ENCODE measurements at regions not wholly inside any gene's neighbourhood (a gene's known extent, or its start where the extent isn't known, plus 50 kb on each side); places are given as distances from the start of the nearest gene placed in this dataset.

- Histone ChIP-seq H3K9ac (ENCODE audit: low read depth, low read length) (no peak overlapping the region), H3K4me3 (ENCODE audit: low read depth, low read length) (no peak overlapping the region), H3K27ac (ENCODE audit: low read depth, low read length) (no peak overlapping the region), H3K4me1 (ENCODE audit: control insufficient read depth, insufficient read depth, low read length) (peaks cover 21% of the 10 kb centered on the region), H3K9me3 (ENCODE audit: control insufficient read depth, insufficient read depth, low read length) (no peaks in the 10 kb centered on the region; the same call in 1 of the 2 replicates), H3K36me3 (ENCODE audit: control insufficient read depth, insufficient read depth, low read length) (no peaks in the 10 kb centered on the region), H3K27me3 (ENCODE audit: control insufficient read depth, insufficient read depth, low read length) (no peaks in the 10 kb centered on the region)
Observed at GRCh38 chr5:92780057-92780456, 801.0 kb downstream of the NR2F1-AS1 start.

GRCh38 chr5:92779536-92779935 lies 801.5 kb downstream of the NR2F1-AS1 start:
- H3K4me3 ChIP-seq (ENCODE audit: low read depth, low read length) = no peak overlapping the region
- peaks cover 21% of the 10 kb centered on the region for H3K4me1 ChIP-seq (ENCODE audit: control insufficient read depth, insufficient read depth, low read length)
- no peak overlapping the region for H3K27ac ChIP-seq (ENCODE audit: low read depth, low read length)
- no peak overlapping the region for H3K9ac ChIP-seq (ENCODE audit: low read depth, low read length)
- H3K36me3 ChIP-seq (ENCODE audit: control insufficient read depth, insufficient read depth, low read length) = no peaks in the 10 kb centered on the region
- H3K27me3 ChIP-seq (ENCODE audit: control insufficient read depth, insufficient read depth, low read length) = no peaks in the 10 kb centered on the region
- H3K9me3 ChIP-seq (ENCODE audit: control insufficient read depth, insufficient read depth, low read length) = no peaks in the 10 kb centered on the region; the same call in 1 of the 2 replicates

GRCh38 chr5:92778261-92778660 lies 802.8 kb downstream of the NR2F1-AS1 start:
- no peaks in the 10 kb centered on the region for H3K27me3 ChIP-seq (ENCODE audit: control insufficient read depth, insufficient read depth, low read length)
- H3K9ac ChIP-seq (ENCODE audit: low read depth, low read length) = no peak overlapping the region
- H3K4me3 ChIP-seq (ENCODE audit: low read depth, low read length) = no peak overlapping the region
- no peaks in the 10 kb centered on the region for H3K36me3 ChIP-seq (ENCODE audit: control insufficient read depth, insufficient read depth, low read length)
- H3K4me1 ChIP-seq (ENCODE audit: control insufficient read depth, insufficient read depth, low read length) = peaks cover 21% of the 10 kb centered on the region
- no peak overlapping the region for H3K27ac ChIP-seq (ENCODE audit: low read depth, low read length)
- no peaks in the 10 kb centered on the region for H3K9me3 ChIP-seq (ENCODE audit: control insufficient read depth, insufficient read depth, low read length)

GRCh38 chr5:92777421-92777820 lies 803.6 kb downstream of the NR2F1-AS1 start:
- H3K4me1 ChIP-seq (ENCODE audit: control insufficient read depth, insufficient read depth, low read length) = peaks cover 21% of the 10 kb centered on the region
- H3K4me3 ChIP-seq (ENCODE audit: low read depth, low read length) = no peak overlapping the region

GRCh38 chr5:92775711-92776615 lies 805.1 kb downstream of the NR2F1-AS1 start:
- no peak overlapping the region for H3K4me3 ChIP-seq (ENCODE audit: low read depth, low read length)
- no peaks in the 10 kb centered on the region for H3K27me3 ChIP-seq (ENCODE audit: control insufficient read depth, insufficient read depth, low read length)
- H3K4me1 ChIP-seq (ENCODE audit: control insufficient read depth, insufficient read depth, low read length) = peaks cover 21% of the 10 kb centered on the region
- peak overlapping the region; percentile 53 for H3K27ac ChIP-seq (ENCODE audit: low read depth, low read length)
- H3K9ac ChIP-seq (ENCODE audit: low read depth, low read length) = no peak overlapping the region
- no peaks in the 10 kb centered on the region for H3K9me3 ChIP-seq (ENCODE audit: control insufficient read depth, insufficient read depth, low read length)
- H3K36me3 ChIP-seq (ENCODE audit: control insufficient read depth, insufficient read depth, low read length) = no peaks in the 10 kb centered on the region

More at GRCh38 chr5:92777421-92777820, 803.6 kb downstream of the NR2F1-AS1 start:
- no peaks in the 10 kb centered on the region for H3K9me3 ChIP-seq (ENCODE audit: control insufficient read depth, insufficient read depth, low read length)
- no peak overlapping the region for H3K9ac ChIP-seq (ENCODE audit: low read depth, low read length)
- no peaks in the 10 kb centered on the region for H3K36me3 ChIP-seq (ENCODE audit: control insufficient read depth, insufficient read depth, low read length)
- H3K27me3 ChIP-seq (ENCODE audit: control insufficient read depth, insufficient read depth, low read length) = no peaks in the 10 kb centered on the region
- peak overlapping the region; percentile 40 for H3K27ac ChIP-seq (ENCODE audit: low read depth, low read length)

- no peak overlapping the region for H3K27ac ChIP-seq (ENCODE audit: low read depth, low read length)
- H3K36me3 ChIP-seq (ENCODE audit: control insufficient read depth, insufficient read depth, low read length) = no peaks in the 10 kb centered on the region
- no peaks in the 10 kb centered on the region for H3K9me3 ChIP-seq (ENCODE audit: control insufficient read depth, insufficient read depth, low read length)
- H3K27me3 ChIP-seq (ENCODE audit: control insufficient read depth, insufficient read depth, low read length) = no peaks in the 10 kb centered on the region
- no peak overlapping the region for H3K9ac ChIP-seq (ENCODE audit: low read depth, low read length)
- H3K4me3 ChIP-seq (ENCODE audit: low read depth, low read length) = no peak overlapping the region
- no peaks in the 10 kb centered on the region for H3K4me1 ChIP-seq (ENCODE audit: control insufficient read depth, insufficient read depth, low read length)
Observed at GRCh38 chr5:92769978-92770377, 811.0 kb downstream of the NR2F1-AS1 start.

GRCh38 chr5:92761585-92761984 lies 819.4 kb downstream of the NR2F1-AS1 start:
- H3K27ac ChIP-seq (ENCODE audit: low read depth, low read length) = no peak overlapping the region
- no peak overlapping the region for H3K4me3 ChIP-seq (ENCODE audit: low read depth, low read length)
- no peaks in the 10 kb centered on the region for H3K9me3 ChIP-seq (ENCODE audit: control insufficient read depth, insufficient read depth, low read length)
- no peaks in the 10 kb centered on the region for H3K27me3 ChIP-seq (ENCODE audit: control insufficient read depth, insufficient read depth, low read length)
- H3K36me3 ChIP-seq (ENCODE audit: control insufficient read depth, insufficient read depth, low read length) = no peaks in the 10 kb centered on the region
- no peaks in the 10 kb centered on the region for H3K4me1 ChIP-seq (ENCODE audit: control insufficient read depth, insufficient read depth, low read length)
- no peak overlapping the region for H3K9ac ChIP-seq (ENCODE audit: low read depth, low read length)

- H3K27me3 ChIP-seq (ENCODE audit: control insufficient read depth, insufficient read depth, low read length) = no peaks in the 10 kb centered on the region
- no peaks in the 10 kb centered on the region for H3K4me1 ChIP-seq (ENCODE audit: control insufficient read depth, insufficient read depth, low read length)
- H3K27ac ChIP-seq (ENCODE audit: low read depth, low read length) = no peak overlapping the region
- H3K36me3 ChIP-seq (ENCODE audit: control insufficient read depth, insufficient read depth, low read length) = no peaks in the 10 kb centered on the region
- no peak overlapping the region for H3K9ac ChIP-seq (ENCODE audit: low read depth, low read length)
- H3K9me3 ChIP-seq (ENCODE audit: control insufficient read depth, insufficient read depth, low read length) = no peaks in the 10 kb centered on the region
- H3K4me3 ChIP-seq (ENCODE audit: low read depth, low read length) = no peak overlapping the region
Observed at GRCh38 chr5:92760550-92760949, 820.5 kb downstream of the NR2F1-AS1 start.

GRCh38 chr5:92758552-92758951 lies 822.5 kb downstream of the NR2F1-AS1 start:
- H3K27me3 ChIP-seq (ENCODE audit: control insufficient read depth, insufficient read depth, low read length) = no peaks in the 10 kb centered on the region
- H3K9me3 ChIP-seq (ENCODE audit: control insufficient read depth, insufficient read depth, low read length) = no peaks in the 10 kb centered on the region
- H3K27ac ChIP-seq (ENCODE audit: low read depth, low read length) = no peak overlapping the region
- no peak overlapping the region for H3K9ac ChIP-seq (ENCODE audit: low read depth, low read length)
- no peaks in the 10 kb centered on the region for H3K4me1 ChIP-seq (ENCODE audit: control insufficient read depth, insufficient read depth, low read length)
- no peaks in the 10 kb centered on the region for H3K36me3 ChIP-seq (ENCODE audit: control insufficient read depth, insufficient read depth, low read length)
- H3K4me3 ChIP-seq (ENCODE audit: low read depth, low read length) = no peak overlapping the region

- no peaks in the 10 kb centered on the region for H3K36me3 ChIP-seq (ENCODE audit: control insufficient read depth, insufficient read depth, low read length)
- H3K27me3 ChIP-seq (ENCODE audit: control insufficient read depth, insufficient read depth, low read length) = no peaks in the 10 kb centered on the region
- H3K9ac ChIP-seq (ENCODE audit: low read depth, low read length) = no peak overlapping the region
Observed at GRCh38 chr5:92749943-92750342, 831.1 kb downstream of the NR2F1-AS1 start.

GRCh38 chr5:92748072-92748676 lies 832.8 kb downstream of the NR2F1-AS1 start:
- H3K4me3 ChIP-seq (ENCODE audit: low read depth, low read length) = no peak overlapping the region
- peaks cover 14% of the 10 kb centered on the region for H3K4me1 ChIP-seq (ENCODE audit: control insufficient read depth, insufficient read depth, low read length)
- H3K27me3 ChIP-seq (ENCODE audit: control insufficient read depth, insufficient read depth, low read length) = no peaks in the 10 kb centered on the region
- no peaks in the 10 kb centered on the region for H3K36me3 ChIP-seq (ENCODE audit: control insufficient read depth, insufficient read depth, low read length)
- H3K27ac ChIP-seq (ENCODE audit: low read depth, low read length) = no peak overlapping the region
- no peaks in the 10 kb centered on the region for H3K9me3 ChIP-seq (ENCODE audit: control insufficient read depth, insufficient read depth, low read length)
- H3K9ac ChIP-seq (ENCODE audit: low read depth, low read length) = no peak overlapping the region

More at GRCh38 chr5:92749943-92750342, 831.1 kb downstream of the NR2F1-AS1 start:
- no peak overlapping the region for H3K4me3 ChIP-seq (ENCODE audit: low read depth, low read length)
- H3K9me3 ChIP-seq (ENCODE audit: control insufficient read depth, insufficient read depth, low read length) = no peaks in the 10 kb centered on the region
- H3K4me1 ChIP-seq (ENCODE audit: control insufficient read depth, insufficient read depth, low read length) = peaks cover 14% of the 10 kb centered on the region
- peak overlapping the region; percentile 84 for H3K27ac ChIP-seq (ENCODE audit: low read depth, low read length)

Measured in HUES48 (cell line).